Endodermal cell (in vitro differentiated cells): ENCODE measurements at regions not wholly inside any gene's neighbourhood (a gene's known extent, or its start where the extent isn't known, plus 50 kb on each side); places are given as distances from the start of the nearest gene placed in this dataset.

Experiments
- DNase-seq: peaks from one replicate; pipeline ENCODE4 v3.0.0-alpha.2; 2017
- H3K27ac ChIP-seq: 2 replicates; pipeline ENCODE4 v1.5.1; 2013; ENCODE audit warnings: mild to moderate bottlenecking, low read depth, low read length, moderate library complexity
- H3K27me3 ChIP-seq: 2 replicates; pipeline ENCODE4 v1.6.1; 2013; ENCODE audit warnings: mild to moderate bottlenecking, low read length, moderate library complexity; ENCODE audit not compliant: insufficient read depth, control insufficient read depth, poor library complexity, severe bottlenecking
- H3K36me3 ChIP-seq: 2 replicates; pipeline ENCODE4 v1.7.0; 2013; ENCODE audit warnings: mild to moderate bottlenecking, low read length, moderate library complexity; ENCODE audit not compliant: control insufficient read depth, insufficient read depth
- H3K4me1 ChIP-seq: one replicate; pipeline ENCODE4 v1.7.0; 2013; ENCODE audit warnings: low read length; ENCODE audit not compliant: control insufficient read depth, insufficient read depth
- H3K4me3 ChIP-seq: 2 replicates; pipeline ENCODE4 v1.5.1; 2013; ENCODE audit warnings: mild to moderate bottlenecking, low read length, moderate library complexity
- H3K9ac ChIP-seq: 2 replicates; pipeline ENCODE4 v1.6.1; 2013; ENCODE audit warnings: mild to moderate bottlenecking, low read length, moderate library complexity; ENCODE audit not compliant: poor library complexity, severe bottlenecking; ENCODE audit errors: extremely low read depth
- H3K9me3 ChIP-seq: 2 replicates; pipeline ENCODE4 v1.6.1; 2013; ENCODE audit warnings: mild to moderate bottlenecking, low read length, moderate library complexity; ENCODE audit not compliant: control insufficient read depth
- H3K27ac Mint-ChIP-seq: 2 replicates; pipeline ENCODE4 v1.8.0; 2020; ENCODE audit warnings: mixed read lengths
- H3K27me3 Mint-ChIP-seq: 2 replicates; pipeline ENCODE4 v1.8.0; 2021; ENCODE audit warnings: mild to moderate bottlenecking, mixed read lengths; ENCODE audit not compliant: insufficient read depth
- H3K36me3 Mint-ChIP-seq: 2 replicates; pipeline ENCODE4 v1.8.0; 2020; ENCODE audit warnings: low read depth, mixed read lengths
- H3K4me1 Mint-ChIP-seq: 2 replicates; pipeline ENCODE4 v1.8.0; 2020; ENCODE audit warnings: mixed read lengths
- H3K4me3 Mint-ChIP-seq: 2 replicates; pipeline ENCODE4 v1.8.0; 2020; ENCODE audit warnings: mild to moderate bottlenecking, moderate library complexity, mixed read lengths
- H3K9me3 Mint-ChIP-seq: 2 replicates; pipeline ENCODE4 v1.8.0; 2020; ENCODE audit warnings: mild to moderate bottlenecking, mixed read lengths
- WGBS, 2 experiments: methylation state at CpG; one replicate each; pipeline versions ENCODE4 v1.1.5 to v1.1.7; 2013; ENCODE audit warnings: missing lambda C conversion rate in 2 of 2, mixed read lengths in 1 of 2; ENCODE audit not compliant: insufficient coverage in 1 of 2, insufficient read length in 1 of 2; 5-methylcytosine and 5-hydroxymethylcytosine counted together
- TF ChIP-seq, protein P1 (sequence below): fragments of 200-600 bp; sonication (generic); conservative IDR thresholded peaks from 2 replicates; pipeline ENCODE4 v1.5.0; 2021; ENCODE audit warnings: antibody characterized with exemption, mild to moderate bottlenecking

DNA sequence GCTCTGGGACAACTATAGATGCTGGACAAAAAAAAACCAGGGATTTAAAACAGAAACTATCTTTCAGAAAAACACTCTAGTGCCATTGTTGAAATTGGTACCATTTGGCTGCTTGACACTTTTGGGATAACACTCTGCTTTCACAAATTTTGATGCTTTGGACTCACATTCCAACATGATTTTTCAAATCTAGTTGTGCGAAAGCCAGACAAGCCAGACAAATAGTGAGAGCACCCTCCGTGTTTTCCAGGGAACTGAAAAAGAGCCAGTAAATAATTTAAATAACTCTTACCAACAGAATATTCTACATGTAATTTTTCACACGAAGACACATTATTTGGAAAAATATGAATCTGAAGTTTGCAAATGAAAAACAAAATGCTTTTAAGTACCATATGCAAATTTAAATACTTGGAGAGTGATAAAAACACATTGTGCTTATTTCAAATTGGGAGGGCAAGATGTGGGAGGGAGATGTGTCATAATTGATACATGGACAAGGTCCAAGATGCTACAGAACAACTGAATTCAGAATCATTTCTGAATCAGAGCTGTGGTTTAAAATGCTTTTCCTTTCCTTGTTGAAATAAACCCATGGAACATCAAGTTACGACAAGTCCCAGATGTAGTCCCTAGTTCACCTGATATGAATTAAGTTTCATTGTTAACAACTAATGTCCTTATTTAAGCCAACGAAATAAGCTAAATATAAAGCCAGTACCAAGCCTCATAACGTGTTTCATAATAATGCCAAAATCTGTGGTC lies 144.2 kb upstream of the SOX2 start:
- WGBS, 2 experiments = 82 to 86% methylated on average over 4 to 6 of the region's 6 CpGs
- H3K9me3 Mint-ChIP-seq = no peaks in the 10 kb centered on the region
- TF ChIP-seq, protein P1, sequence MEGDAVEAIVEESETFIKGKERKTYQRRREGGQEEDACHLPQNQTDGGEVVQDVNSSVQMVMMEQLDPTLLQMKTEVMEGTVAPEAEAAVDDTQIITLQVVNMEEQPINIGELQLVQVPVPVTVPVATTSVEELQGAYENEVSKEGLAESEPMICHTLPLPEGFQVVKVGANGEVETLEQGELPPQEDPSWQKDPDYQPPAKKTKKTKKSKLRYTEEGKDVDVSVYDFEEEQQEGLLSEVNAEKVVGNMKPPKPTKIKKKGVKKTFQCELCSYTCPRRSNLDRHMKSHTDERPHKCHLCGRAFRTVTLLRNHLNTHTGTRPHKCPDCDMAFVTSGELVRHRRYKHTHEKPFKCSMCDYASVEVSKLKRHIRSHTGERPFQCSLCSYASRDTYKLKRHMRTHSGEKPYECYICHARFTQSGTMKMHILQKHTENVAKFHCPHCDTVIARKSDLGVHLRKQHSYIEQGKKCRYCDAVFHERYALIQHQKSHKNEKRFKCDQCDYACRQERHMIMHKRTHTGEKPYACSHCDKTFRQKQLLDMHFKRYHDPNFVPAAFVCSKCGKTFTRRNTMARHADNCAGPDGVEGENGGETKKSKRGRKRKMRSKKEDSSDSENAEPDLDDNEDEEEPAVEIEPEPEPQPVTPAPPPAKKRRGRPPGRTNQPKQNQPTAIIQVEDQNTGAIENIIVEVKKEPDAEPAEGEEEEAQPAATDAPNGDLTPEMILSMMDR = no peak
- no peaks in the 10 kb centered on the region for H3K36me3 ChIP-seq
- H3K9me3 ChIP-seq = no peaks in the 10 kb centered on the region
- H3K27me3 ChIP-seq = peaks cover 27% of the 10 kb centered on the region
- H3K36me3 Mint-ChIP-seq = no peaks in the 10 kb centered on the region
- DNase-seq = no peak
- peaks cover 6% of the 10 kb centered on the region for H3K27me3 Mint-ChIP-seq
- no peak overlapping the region for H3K4me3 ChIP-seq
- H3K9ac ChIP-seq = no peak overlapping the region
- H3K4me3 Mint-ChIP-seq = no peak overlapping the region
- no peak overlapping the region for H3K27ac ChIP-seq
- H3K4me1 Mint-ChIP-seq = peaks cover 13% of the 10 kb centered on the region
- H3K4me1 ChIP-seq = no peaks in the 10 kb centered on the region
- no peak overlapping the region for H3K27ac Mint-ChIP-seq

- WGBS, 2 experiments = 72 to 80% methylated on average over 2 to 3 of the region's 3 CpGs
- H3K9ac ChIP-seq = no peak overlapping the region
- H3K9me3 ChIP-seq = no peaks in the 10 kb centered on the region
- Mint-ChIP-seq H3K36me3 (no peaks in the 10 kb centered on the region), H3K9me3 (no peaks in the 10 kb centered on the region), H3K4me1 (peaks cover 27% of the 10 kb centered on the region), H3K27me3 (peaks cover 6% of the 10 kb centered on the region), H3K27ac (no peak overlapping the region), H3K4me3 (no peak overlapping the region)
- no peak overlapping the region for H3K4me3 ChIP-seq
- H3K36me3 ChIP-seq = no peaks in the 10 kb centered on the region
- peaks cover 38% of the 10 kb centered on the region for H3K27me3 ChIP-seq
- no peak for DNase-seq
- TF ChIP-seq, protein P1 = no peak
- H3K27ac ChIP-seq = no peak overlapping the region
- H3K4me1 ChIP-seq = peaks cover 4% of the 10 kb centered on the region
Measured at GRCh38 chr3:181565416-181565815, 146.3 kb upstream of the SOX2 start.

DNA sequence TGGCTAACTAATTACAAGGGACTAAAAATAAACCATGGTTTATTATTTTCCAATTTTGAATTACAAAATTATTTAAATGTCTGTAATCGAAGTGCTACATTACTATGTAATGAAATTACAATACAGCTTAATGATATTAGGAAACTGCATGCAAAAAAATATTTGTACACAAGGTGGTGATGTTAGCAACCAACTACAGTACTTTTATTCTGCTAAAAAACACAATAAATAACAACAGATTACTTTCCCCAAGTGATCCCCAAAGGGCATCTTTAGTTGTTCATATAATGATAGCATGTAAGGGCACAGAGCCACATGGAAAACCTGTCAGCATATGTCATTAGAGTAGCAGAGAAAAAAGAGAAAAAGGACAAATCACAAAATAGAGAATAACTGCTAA lies 147.5 kb upstream of the SOX2 start:
- Histone ChIP-seq H3K36me3 (no peaks in the 10 kb centered on the region), H3K4me1 (peaks cover 4% of the 10 kb centered on the region), H3K9me3 (no peaks in the 10 kb centered on the region), H3K27me3 (peaks cover 39% of the 10 kb centered on the region), H3K9ac (no peak overlapping the region), H3K4me3 (no peak overlapping the region), H3K27ac (no peak overlapping the region)
- Mint-ChIP-seq H3K27me3 (peaks cover 6% of the 10 kb centered on the region), H3K36me3 (no peaks in the 10 kb centered on the region), H3K27ac (no peak overlapping the region), H3K4me1 (peaks cover 27% of the 10 kb centered on the region), H3K9me3 (no peaks in the 10 kb centered on the region), H3K4me3 (no peak overlapping the region)
- DNase-seq = no peak
- WGBS, 2 experiments = no CpG with 5 or more reads among the region's 1 CpG
- TF ChIP-seq, protein P1 = peak; percentile 24
